SK-N-SH (cell line): ENCODE measurements at regions not wholly inside any gene's neighbourhood (a gene's known extent, or its start where the extent isn't known, plus 50 kb on each side); places are given as distances from the start of the nearest gene placed in this dataset.

Source experiments
- CTCF ChIA-PET: fragments of 300-600, 350-600 bp; formaldehyde crosslinking; extraction: SDS; loops from one replicate; lab custom pipeline; 2021; lab: Yijun Ruan, JAX
- POLR2A ChIA-PET: fragments of 350-600 bp; sonication (Branson Sonifier 250); formaldehyde crosslinking; extraction: SDS; loops from one replicate; lab custom pipeline; 2020; ENCODE audit warnings: antibody characterized with exemption, inconsistent platforms; lab: Yijun Ruan, JAX
- DNase-seq: peaks from one replicate; pipeline ENCODE4 v3.0.0; 2012
- H2AFZ ChIP-seq: fragments of 200-600 bp; sonication (generic); 2 replicates; pipeline ENCODE4 v1.8.1; 2016; ENCODE audit warnings: antibody characterized with exemption, mild to moderate bottlenecking, low read depth
- H3F3A ChIP-seq: fragments of 200-600 bp; sonication (generic); replicated peaks from 2 replicates; pipeline ENCODE3; 2016; ENCODE audit warnings: antibody characterized with exemption, mild to moderate bottlenecking; ENCODE audit not compliant: insufficient read depth
- H3K27ac ChIP-seq, 2 experiments: fragments of 200-500 bp in 1 of 2; fragments of 200-600 bp in 1 of 2; sonication (Bioruptor generic) in 1 of 2; sonication (generic), shearing (Covaris generic) in 1 of 2; 2 replicates each; pipeline versions ENCODE4 v1.5.1 to v1.6.1; 2014 to 2016; ENCODE audit warnings: low read depth in 2 of 2, inconsistent platforms in 1 of 2, low read length in 1 of 2, mild to moderate bottlenecking in 1 of 2, mixed read lengths in 1 of 2
- H3K27me3 ChIP-seq: fragments of 200-600 bp; sonication (generic), shearing (Covaris generic); 2 replicates; pipeline ENCODE4 v1.6.1; 2016; ENCODE audit warnings: mixed run types; ENCODE audit not compliant: insufficient read depth
- H3K36me3 ChIP-seq, 2 experiments: fragments of 200-500 bp in 1 of 2; fragments of 200-600 bp in 1 of 2; sonication (Bioruptor generic) in 1 of 2; sonication (generic) in 1 of 2; replicated peaks in 1 of 2; 2 replicates each; pipeline versions ENCODE3 to v1.5.1; 2014 to 2016; ENCODE audit warnings: low read length in 1 of 2, mild to moderate bottlenecking in 1 of 2; ENCODE audit not compliant: insufficient read depth in 2 of 2, control insufficient read depth in 1 of 2
- H3K4me1 ChIP-seq, 2 experiments: fragments of 200-500 bp in 1 of 2; fragments of 200-600 bp in 1 of 2; sonication (Bioruptor generic) in 1 of 2; sonication (generic), shearing (Covaris generic) in 1 of 2; 2 replicates each; pipeline versions ENCODE4 v1.5.1 to v1.6.1; 2014 to 2016; ENCODE audit warnings: low read depth in 1 of 2, low read length in 1 of 2, mixed run types in 1 of 2; ENCODE audit not compliant: insufficient read depth in 2 of 2, control insufficient read depth in 1 of 2
- H3K4me2 ChIP-seq: fragments of 200-600 bp; sonication (generic), shearing (Covaris generic); 2 replicates; pipeline ENCODE4 v1.6.1; 2017; ENCODE audit warnings: mixed run types
- H3K4me3 ChIP-seq, 2 experiments: fragments of 200-500 bp in 1 of 2; fragments of 200-600 bp in 1 of 2; sonication (Bioruptor generic) in 1 of 2; sonication (generic), shearing (Covaris generic) in 1 of 2; 2 replicates each; pipeline versions ENCODE4 v1.5.1 to v1.8.1; 2014 to 2016; ENCODE audit warnings: low read depth in 2 of 2, inconsistent platforms in 1 of 2, low read length in 1 of 2, mild to moderate bottlenecking in 1 of 2, mixed read lengths in 1 of 2, moderate library complexity in 1 of 2
- H3K79me2 ChIP-seq: fragments of 200-600 bp; sonication (generic); 2 replicates; pipeline ENCODE4 v1.8.1; 2017; ENCODE audit warnings: mild to moderate bottlenecking; ENCODE audit not compliant: insufficient read depth
- H3K9ac ChIP-seq: fragments of 200-600 bp; sonication (generic); 2 replicates; pipeline ENCODE4 v1.6.1; 2017; ENCODE audit warnings: mixed run types
- H3K9me2 ChIP-seq: fragments of 200-600 bp; sonication (generic); 2 replicates; pipeline ENCODE4 v1.6.1; 2017; ENCODE audit warnings: mixed run types
- H3K9me3 ChIP-seq: fragments of 200-600 bp; sonication (generic); 2 replicates; pipeline ENCODE4 v1.6.1; 2017; ENCODE audit warnings: mixed run types, mild to moderate bottlenecking, moderate library complexity
- H4K20me1 ChIP-seq: fragments of 200-600 bp; sonication (generic); 2 replicates; pipeline ENCODE4 v1.6.1; 2017; ENCODE audit warnings: mild to moderate bottlenecking, mixed run types; ENCODE audit not compliant: insufficient read depth
- FOSL2 ChIP-seq: IDR thresholded peaks from 2 replicates; pipeline ENCODE4 v1.4.0; 2012; ENCODE audit warnings: low read depth, mild to moderate bottlenecking, moderate library complexity, borderline replicate concordance
- GATA2 ChIP-seq: sonication (generic); formaldehyde crosslinking; IDR thresholded peaks from 2 replicates; pipeline ENCODE4 v1.5.0; 2020; ENCODE audit warnings: mild to moderate bottlenecking, missing genetic modification reagents
- JUND ChIP-seq: IDR thresholded peaks from 2 replicates; pipeline ENCODE4 v1.4.0; 2012
- MAX ChIP-seq: IDR thresholded peaks from 2 replicates; pipeline ENCODE4 v1.4.0; 2012; ENCODE audit warnings: low read depth
- MXI1 ChIP-seq: IDR thresholded peaks from 2 replicates; pipeline ENCODE4 v1.6.1; 2012; ENCODE audit warnings: mild to moderate bottlenecking, low read depth, low read length, improper control_type of control experiment
- NRF1 ChIP-seq: IDR thresholded peaks from 2 replicates; pipeline ENCODE4 v1.6.1; 2012; ENCODE audit warnings: low read depth, mild to moderate bottlenecking, low read length
- POLR2AphosphoS5 ChIP-seq: IDR thresholded peaks from 2 replicates; pipeline ENCODE4 v1.6.1; 2012; ENCODE audit warnings: low read depth, low read length
- REST ChIP-seq: IDR thresholded peaks from 2 replicates; pipeline ENCODE4 v1.6.1; 2012; ENCODE audit warnings: mild to moderate bottlenecking, low read depth, low read length, moderate library complexity
- RXRA ChIP-seq: IDR thresholded peaks from 2 replicates; pipeline ENCODE4 v1.4.0; 2012; ENCODE audit warnings: low read depth, mild to moderate bottlenecking, borderline replicate concordance
- SIN3A ChIP-seq: IDR thresholded peaks from 2 replicates; pipeline ENCODE4 v1.6.1; 2012; ENCODE audit warnings: low read depth, mild to moderate bottlenecking, low read length, moderate library complexity, borderline replicate concordance
- SMC3 ChIP-seq: IDR thresholded peaks from 2 replicates; pipeline ENCODE4 v1.6.1; 2012; ENCODE audit warnings: low read depth, low read length, improper control_type of control experiment
- TCF12 ChIP-seq: IDR thresholded peaks from 2 replicates; pipeline ENCODE4 v1.4.0; 2012
- TEAD4 ChIP-seq: IDR thresholded peaks from 2 replicates; pipeline ENCODE4 v1.4.0; 2012; ENCODE audit warnings: mild to moderate bottlenecking, borderline replicate concordance; ENCODE audit not compliant: insufficient read depth
- WGBS: methylation state at CpG from one replicate; pipeline ENCODE4 v1.1.6; 2017; ENCODE audit warnings: low lambda C conversion rate; 5-methylcytosine and 5-hydroxymethylcytosine counted together
- TF ChIP-seq, protein P1 (sequence below): IDR thresholded peaks from 2 replicates; pipeline ENCODE4; 2012
- TF ChIP-seq, protein P2 (sequence below): fragments of 150-350 bp; IDR thresholded peaks from 2 replicates; pipeline ENCODE4 v1.6.1; 2016; ENCODE audit warnings: mild to moderate bottlenecking, low read depth, low read length

DNA sequence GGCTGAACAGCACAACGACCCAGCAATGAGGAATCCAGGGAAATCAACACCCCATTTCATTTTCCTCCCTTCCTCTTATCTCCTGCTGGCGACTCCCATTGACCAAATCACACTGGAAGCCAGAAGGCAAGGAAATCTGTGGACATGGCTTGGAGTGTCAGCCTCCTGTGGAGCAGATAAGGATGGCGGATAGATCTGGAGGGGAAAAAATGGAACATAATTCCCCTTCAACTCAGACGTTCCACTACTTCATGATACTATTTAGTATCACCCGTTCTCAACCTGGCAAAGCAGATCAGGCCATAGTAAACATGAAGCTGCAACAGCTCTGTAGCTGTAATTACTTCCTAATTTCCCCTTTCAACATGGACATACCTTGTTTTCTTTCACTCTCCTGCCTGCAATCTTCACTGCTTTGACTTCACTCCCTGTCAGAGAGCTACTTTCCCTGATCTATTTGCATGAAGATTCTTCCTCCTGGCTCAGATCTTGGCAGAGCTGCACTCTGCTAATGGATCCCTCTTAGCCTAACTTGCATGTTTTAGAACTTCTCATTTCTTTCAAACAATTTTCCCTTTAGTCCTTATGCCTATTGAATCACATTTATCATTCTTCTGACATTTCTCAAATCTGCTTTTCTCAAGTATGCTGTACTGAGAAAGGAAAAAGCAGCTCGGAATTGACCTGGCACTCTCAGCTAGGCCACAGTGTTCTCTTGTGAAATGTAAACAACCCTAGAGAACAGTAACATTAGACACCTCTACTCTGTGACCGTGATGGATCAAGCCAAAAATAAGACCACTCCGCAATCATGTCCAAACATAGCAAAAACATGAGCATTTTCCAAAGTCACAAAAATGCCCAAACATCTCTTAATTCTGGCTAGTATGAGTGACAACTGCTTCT, 135.1 kb downstream of the ETNK1 start:
- Histone ChIP-seq H3K9ac (no peak overlapping the region), H3K4me2 (no peak overlapping the region), H3K27me3 (no peaks in the 10 kb centered on the region; the same call in 1 of the 2 replicates), H2AFZ (no peak overlapping the region), H3F3A (no peaks in the 10 kb centered on the region), H3K9me3 (no peaks in the 10 kb centered on the region), H3K4me3 (no peak overlapping the region), H3K79me2 (no peaks in the 10 kb centered on the region), H3K36me3 (no peaks in the 10 kb centered on the region), H4K20me1 (no peaks in the 10 kb centered on the region), H3K27ac (no peak overlapping the region), H3K9me2 (no peaks in the 10 kb centered on the region), H3K4me1 (no peaks in the 10 kb centered on the region; a peak in 1 of 4 replicates)
- ChIA-PET CTCF (no interaction called here), POLR2A (no interaction called here)
- DNase-seq, result no peak
- TF ChIP-seq MAX (no peak), POLR2AphosphoS5 (no peak), RXRA (no peak), REST (no peak), GATA2 (no peak), SMC3 (no peak), SIN3A (no peak), NRF1 (no peak), TCF12 (no peak), MXI1 (no peak), FOSL2 (no peak), TEAD4 (no peak), JUND (no peak)
- TF ChIP-seq, protein P1, sequence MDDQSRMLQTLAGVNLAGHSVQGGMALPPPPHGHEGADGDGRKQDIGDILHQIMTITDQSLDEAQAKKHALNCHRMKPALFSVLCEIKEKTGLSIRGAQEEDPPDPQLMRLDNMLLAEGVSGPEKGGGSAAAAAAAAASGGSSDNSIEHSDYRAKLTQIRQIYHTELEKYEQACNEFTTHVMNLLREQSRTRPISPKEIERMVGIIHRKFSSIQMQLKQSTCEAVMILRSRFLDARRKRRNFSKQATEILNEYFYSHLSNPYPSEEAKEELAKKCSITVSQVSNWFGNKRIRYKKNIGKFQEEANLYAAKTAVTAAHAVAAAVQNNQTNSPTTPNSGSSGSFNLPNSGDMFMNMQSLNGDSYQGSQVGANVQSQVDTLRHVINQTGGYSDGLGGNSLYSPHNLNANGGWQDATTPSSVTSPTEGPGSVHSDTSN, result no peak
- TF ChIP-seq, protein P2, sequence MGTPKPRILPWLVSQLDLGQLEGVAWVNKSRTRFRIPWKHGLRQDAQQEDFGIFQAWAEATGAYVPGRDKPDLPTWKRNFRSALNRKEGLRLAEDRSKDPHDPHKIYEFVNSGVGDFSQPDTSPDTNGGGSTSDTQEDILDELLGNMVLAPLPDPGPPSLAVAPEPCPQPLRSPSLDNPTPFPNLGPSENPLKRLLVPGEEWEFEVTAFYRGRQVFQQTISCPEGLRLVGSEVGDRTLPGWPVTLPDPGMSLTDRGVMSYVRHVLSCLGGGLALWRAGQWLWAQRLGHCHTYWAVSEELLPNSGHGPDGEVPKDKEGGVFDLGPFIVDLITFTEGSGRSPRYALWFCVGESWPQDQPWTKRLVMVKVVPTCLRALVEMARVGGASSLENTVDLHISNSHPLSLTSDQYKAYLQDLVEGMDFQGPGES, result no peak
- WGBS, result 37% methylated on average over 8 of the region's 8 CpGs
